GM19397 (cell line): ENCODE measurements at regions not wholly inside any gene's neighbourhood (a gene's known extent, or its start where the extent isn't known, plus 50 kb on each side); places are given as distances from the start of the nearest gene placed in this dataset.
"Not testable (repeated sequence)": the region's sequence is repeated elsewhere in the genome, so short reads cannot be mapped to it uniquely, and the experiment has no call there.

ENCODE experiments used
- ATAC-seq: cut with Tn5 transposase; IDR thresholded peaks from one replicate; pipeline ENCODE4 v1.9.1; 2021; ENCODE audit warnings: mild to moderate bottlenecking, moderate library complexity; ENCODE audit not compliant: unreplicated experiment

DNA sequence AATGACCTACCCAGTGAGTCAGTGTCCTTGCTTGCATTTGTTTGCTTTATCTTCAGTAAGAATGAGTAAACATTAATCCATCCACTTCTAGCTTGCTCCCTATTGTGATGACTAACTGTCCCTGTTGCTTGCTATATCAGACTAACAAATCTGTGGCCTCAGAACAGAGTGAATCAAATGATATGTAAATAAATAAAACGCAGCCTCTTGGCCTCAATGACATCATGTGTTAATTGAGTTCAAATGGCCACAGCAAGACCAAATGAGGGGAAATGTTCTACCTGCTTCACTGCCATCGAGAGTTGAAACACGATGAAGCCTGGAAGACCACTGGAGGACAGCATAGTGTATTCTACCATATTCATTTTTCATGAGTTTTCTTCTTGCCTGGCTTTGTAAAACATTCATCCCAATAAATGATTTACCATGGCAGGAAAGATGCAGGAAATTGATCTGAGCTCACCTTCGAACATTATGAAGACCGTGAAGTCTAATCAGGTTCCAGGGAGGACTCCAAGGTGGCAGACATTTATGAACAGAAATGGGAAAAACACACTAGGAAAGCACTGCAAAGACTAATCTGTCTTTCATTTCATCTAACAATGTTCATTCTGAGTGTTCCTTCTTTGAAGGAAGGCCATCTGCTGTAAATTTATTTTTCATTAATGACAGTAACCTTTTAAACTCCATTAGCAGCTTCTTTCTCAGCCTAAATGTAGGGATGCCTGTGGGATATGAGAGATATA, 1144.5 kb downstream of the TUSC7 start:
- no peak for ATAC-seq

DNA sequence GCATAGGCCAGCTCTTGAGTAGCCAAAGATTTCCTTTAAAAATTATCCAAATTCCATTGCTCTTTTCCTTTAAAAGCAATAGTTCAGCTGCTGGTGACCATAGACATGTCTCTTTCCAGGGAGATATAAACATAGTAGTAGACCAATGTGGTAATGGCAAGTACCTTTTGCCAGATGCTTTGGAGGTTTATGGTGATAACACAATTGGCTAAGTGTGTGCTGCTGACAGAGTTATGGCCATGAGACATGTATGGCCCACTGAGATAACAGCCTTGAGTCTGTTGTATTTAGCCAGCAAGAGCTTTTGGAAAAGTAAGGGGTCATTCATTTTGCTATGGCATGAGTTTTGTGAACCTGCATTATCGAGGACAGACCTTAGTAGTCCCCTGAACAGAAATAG, 1146.8 kb downstream of the TUSC7 start:
- ATAC-seq, result no peak

DNA sequence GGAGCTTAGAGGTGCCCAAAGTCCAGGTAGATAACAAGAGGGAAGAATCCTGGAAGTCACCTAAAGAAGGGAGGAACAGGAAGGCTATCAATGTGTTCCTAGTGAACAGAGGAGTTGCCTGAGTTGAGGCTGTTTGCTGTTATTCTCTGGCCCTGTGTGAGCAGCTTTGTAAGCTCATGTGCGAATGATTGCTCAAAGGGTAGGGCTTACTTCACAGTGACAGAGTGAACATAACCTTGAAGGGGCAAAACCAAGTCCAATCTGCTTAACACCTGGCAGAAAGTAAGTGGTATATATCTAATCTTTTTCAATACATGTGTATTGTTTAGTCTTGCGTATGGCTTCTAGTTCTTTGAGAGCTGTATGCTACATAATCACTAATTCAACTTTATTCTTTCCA, 1153.6 kb downstream of the TUSC7 start:
- no peak for ATAC-seq

DNA sequence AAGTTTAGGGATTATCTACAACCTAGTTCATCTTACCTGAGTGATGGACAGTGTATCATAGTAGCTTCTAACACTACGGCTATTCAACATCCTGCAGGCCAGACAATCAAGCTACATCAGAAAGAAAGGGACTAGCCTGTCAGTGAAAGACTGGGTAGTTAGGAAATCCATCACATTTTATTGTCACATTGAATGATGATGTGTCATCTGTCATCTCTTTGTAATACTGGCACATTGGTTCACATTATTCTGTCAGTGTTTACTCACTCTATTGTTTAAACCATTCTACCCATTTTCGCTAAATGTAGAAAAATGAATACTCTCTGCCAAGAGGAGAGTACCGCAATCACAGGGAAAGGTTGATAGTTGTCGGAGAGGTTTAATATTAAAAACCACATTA, 1155.8 kb downstream of the TUSC7 start:
- ATAC-seq, result no peak

DNA sequence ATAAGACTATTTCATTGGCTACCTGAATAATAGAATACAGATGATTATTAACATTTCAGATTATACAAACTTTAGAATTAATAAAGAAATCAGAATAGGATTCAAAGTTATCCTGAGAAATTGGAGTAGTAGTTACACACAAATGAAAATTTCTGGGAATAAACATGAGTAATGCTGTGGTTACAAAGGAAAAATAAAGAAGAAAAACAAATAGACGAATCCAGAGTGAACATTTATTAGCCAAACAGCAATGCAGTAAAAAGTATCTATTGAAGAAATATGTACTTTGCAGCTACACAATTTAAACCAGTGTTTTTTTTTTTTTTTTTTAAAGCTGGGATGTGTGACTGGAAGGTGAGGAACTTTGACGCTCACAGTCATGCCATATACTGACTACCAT, 1159.2 kb downstream of the TUSC7 start:
- no peak for ATAC-seq

DNA sequence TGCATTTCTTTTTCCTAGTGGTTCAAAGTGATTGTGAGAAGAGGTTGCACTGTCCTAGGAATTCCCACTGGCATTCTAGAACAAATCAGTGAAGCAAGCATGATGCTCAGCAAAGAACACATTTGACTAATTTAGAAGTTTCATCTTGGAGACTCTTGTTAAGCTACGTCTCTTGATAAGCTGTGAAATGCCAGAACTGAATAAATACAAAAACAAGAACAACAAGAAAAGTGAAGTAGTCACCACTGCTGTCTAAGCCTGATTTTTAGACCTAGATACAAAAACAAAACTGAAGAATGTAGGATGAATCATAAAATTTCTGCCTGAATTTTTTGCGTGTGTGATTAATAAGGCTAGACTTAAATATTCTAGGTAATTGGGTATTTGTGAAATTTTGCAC, 1162.4 kb downstream of the TUSC7 start:
- no peak for ATAC-seq

DNA sequence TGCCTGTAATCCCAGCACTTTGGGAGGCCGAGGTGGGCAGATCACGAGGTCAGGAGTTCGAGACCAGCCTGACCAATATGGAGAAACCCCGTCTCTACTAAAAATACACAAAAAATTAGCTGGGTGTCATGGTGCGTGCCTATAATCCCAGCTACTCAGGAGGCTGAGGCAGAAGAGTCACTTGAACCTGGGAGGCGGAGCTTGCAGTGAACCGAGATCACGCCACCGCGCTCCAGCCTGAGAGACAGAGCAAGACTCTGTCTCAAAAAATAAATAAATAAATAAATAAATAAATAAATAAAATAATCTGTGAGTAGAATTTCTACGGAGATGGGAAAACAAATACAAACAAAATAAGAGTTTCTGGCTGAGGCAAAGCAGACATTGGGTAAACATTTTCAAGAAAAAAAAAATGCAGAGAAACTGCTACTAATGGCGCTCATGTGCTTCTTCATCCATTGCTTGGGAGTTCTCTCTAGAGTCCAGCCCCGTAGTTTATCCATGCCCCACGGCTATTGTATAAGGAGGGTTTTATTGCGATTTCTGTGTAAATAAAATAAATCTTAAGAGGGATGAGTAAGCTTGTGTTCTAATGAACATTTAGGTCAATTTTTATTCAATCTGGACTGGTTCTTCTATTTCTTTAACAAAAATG, 1161.9 kb downstream of the IGSF11 start:
- ATAC-seq, result not testable (repeated sequence)

DNA sequence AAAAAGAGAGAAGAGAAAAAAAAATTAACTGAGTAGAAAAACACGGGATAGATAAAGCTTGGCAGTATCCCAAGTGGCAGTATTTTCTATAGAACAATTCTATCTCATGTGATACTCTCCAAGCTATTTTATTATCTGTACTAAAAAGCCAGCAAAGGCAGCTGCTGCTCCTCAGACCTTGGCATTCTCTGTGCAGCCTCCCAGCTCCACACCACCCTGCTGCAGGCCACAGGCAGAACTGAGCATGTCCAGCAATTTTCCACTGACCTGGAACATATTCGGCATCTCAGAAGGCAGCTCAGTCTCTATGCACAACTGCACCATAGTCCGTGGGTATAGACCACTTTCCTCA, 1161.4 kb downstream of the IGSF11 start:
- no peak for ATAC-seq

DNA sequence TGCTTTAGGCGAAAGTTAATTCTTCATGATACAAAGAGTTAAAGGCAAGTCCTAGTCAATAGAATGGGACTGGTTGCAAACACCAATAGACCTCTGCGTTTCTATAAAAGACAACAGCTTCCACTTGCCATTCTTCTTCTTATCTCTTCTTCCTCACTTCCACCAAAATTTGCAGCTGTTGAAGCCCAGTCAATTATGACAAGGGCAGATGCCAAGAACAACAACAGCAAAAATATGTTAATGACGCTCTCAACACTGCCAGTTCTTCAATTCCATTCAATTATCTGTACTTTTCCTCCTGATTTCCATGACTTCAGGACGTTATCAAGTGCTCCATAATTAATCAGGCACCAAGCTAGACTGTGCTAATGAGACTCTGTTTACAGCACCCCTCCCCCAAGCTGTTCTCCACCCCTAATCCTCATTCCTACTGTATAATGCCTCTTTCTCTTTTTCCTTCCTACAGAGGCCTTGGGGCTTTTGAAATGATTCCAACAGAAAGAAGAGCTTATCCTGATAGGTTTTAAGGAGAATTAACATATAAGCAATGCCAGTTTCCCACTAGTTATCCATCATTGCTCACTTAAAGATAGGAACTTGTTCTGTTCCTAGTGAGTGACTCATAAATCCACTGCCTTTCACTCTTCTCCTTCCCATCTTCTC, 1160.5 kb downstream of the IGSF11 start:
- no peak for ATAC-seq

DNA sequence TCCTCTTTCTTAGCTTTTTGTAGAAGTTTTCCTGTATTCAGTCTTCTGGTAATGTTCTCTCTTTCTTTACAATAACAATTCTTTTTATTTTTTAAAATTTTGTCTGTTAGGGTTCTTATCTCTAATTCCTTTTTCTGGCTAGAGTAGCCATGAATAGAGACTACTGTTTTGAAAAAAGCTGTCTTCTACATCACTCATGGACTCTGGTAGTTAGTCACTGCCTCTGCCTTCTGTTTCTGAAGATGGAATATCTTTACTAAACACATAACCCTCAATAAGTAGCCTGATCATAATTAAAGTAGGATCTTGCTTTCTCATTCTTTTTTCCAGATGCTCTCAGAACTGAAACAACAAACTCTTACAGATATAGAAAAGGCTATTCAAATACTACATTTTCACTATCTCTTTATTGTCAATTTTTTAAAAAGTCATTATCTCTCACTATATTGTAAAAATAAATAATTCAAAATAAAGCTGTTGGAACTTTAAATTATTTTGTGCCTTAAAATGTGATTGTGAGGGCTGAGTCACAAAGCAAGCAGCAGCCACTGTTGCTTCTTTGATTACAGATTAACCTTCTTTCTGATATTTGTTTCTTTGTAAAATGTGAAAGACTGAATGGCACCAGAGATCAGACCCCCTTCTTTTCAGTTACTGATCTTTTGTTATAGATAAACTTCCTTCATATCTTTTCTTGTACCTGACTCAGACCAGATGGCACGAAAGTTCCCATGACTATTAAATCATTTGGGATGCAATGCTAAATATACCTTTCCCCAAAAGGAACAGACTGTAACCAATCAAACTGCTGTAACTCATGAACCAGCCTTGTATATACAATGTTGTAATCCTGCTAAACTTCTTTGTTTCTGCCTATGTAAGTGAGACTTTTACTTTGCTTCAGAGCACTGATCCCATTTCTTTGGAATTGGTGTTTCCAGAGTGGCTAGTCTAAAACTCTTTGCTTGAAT, 1159.5 kb downstream of the IGSF11 start:
- ATAC-seq, result no peak

DNA sequence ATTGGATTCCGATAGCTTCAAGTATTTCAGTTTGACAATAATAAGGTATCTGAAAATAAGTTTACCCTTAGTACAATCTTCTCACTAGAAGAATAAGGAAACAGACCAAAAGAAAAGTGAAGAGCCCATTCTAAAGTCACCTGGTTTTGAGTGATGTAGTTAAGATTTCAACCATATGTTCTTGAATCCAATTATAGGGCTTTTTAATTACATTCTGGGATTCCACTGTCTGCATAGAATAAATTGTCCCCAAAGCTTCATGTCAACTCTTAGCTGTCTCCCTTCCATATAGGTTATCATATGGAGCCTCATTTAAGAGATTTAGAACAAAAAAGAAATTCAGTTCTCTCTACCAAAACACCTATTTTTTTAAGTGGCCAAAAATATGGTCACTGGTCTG, 1158.8 kb downstream of the IGSF11 start:
- ATAC-seq, result no peak

DNA sequence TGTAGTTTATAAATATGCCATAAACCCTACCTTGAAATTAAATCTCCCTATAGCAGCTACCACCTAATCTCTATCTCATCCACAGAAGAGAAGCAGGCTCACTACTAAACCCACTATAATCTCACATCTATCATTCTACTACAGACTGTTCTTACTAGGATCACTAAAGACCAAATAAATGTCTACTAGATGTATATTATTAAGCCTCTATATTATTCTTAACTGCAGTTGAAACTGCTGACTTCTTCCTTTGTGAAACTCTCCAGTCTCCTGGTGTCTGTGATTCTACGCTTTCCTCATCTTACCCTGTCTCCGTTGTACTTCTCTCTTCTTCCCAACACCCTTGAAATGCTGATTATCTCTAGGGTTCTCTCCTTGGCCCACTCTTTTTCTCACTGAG, 1154.0 kb downstream of the IGSF11 start:
- no peak for ATAC-seq

DNA sequence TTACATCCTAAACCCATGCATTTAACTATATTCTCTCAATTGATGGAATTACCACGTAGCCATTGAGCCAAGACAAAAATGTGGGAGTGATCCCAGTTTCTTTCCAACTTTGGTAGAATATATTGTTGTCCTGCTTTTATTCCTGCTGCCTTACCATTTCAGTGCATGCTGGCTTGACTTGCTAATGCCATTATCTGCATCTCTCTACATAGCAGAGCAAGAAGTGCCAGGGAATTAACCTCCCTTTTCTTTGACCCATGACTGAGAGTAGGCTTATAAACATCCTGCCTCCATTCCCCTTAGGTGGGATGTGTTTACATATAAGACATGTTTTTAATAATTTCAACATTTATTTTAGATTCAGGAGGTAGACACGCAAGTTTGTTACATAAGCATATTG, 1153.4 kb downstream of the IGSF11 start:
- no peak for ATAC-seq

DNA sequence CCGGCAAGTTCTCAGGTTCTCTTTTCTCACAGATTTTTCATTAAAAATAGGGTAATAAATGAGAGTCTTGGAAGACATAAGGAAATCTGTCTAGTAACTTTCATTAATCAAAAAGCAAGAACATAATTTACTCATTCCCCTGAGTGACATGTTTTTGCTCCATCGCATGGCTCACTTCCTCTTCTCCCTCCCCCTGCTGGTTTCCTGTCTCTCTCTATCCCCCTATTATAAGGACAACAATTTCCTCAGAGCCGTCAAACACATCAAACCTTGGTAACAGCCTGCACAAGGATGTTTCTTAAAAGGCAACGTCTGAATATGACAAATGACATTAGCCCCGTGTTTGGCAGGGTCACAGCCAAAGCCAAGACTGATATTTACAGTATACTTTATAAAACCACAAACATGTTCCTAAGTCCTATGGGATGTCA, 1149.6 kb downstream of the IGSF11 start:
- ATAC-seq, result no peak

DNA sequence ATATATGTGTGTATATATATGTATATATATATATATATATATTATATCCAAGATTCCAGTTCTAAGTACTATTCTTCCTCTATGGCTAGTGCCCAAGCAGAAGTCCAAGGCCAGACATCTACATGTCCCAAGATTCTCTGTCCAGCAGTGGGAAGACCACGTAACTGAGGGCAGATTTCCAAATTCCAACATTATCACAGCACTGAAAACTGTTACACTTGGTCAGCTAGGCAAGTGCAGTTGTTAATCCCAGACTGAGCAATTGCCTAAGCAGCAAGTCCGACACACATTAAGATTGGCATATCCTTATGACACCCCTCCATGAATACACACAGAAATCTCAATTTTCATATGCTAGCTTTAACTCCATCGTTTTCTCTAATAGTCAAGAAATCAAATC, 1148.5 kb downstream of the IGSF11 start:
- no peak for ATAC-seq

DNA sequence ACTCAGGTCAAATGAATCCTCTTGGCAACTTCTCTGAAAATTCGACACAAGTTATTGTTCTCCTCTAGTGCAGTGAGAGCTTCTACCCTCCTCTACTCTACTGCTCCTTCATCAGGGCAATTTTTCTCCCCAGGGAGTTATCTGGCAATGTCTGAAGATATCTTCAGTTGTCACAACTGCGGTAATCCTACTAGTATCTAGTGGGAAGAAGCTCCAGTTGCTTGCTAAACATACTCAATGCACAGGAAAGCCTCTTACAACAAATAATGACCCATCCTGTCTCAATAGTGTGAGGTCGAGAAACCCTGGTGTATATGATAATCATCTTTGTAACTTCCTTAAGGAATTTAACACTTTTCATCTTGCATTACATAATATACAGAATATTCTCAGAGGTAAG, 1147.6 kb downstream of the IGSF11 start:
- ATAC-seq, result no peak

DNA sequence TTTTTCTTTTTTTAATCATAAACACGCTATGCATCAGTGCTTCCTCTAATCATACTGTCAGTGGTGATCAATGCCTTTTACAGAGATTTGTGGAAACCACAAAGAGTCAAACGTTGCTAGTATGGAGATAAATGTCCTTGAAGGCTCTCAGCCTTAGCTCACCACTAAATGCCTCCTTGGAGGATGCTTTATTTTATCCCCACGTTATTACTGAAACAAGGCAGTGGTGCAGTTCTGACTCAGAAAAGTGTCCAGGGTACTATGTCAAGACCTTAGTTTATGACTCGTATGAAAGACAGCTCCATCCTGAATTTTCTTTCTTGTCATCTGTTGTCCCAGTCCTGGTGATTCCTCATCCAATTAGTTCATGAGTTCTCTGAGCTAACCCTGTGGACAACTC, 1146.7 kb downstream of the IGSF11 start:
- ATAC-seq, result no peak

DNA sequence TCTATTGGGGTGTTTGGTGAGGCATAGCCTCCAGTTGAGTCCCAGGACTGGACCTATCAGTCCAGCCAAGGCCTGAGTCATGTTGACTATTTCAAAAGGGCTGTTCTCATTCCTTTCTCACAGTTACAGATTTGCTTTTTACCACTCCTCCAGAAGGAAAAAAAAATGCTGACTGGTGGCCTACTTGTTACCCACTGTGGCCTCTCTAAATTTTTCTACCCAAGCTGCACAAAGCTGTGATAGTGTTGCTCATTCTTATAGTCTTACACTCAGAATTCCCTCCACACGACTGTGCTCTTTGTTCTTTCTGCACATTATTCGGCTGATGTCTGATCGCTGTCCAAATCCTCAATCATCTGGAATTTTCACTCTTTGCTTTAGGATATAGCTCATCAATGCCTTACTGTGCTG, 1142.2 kb downstream of the IGSF11 start:
- ATAC-seq, result no peak

DNA sequence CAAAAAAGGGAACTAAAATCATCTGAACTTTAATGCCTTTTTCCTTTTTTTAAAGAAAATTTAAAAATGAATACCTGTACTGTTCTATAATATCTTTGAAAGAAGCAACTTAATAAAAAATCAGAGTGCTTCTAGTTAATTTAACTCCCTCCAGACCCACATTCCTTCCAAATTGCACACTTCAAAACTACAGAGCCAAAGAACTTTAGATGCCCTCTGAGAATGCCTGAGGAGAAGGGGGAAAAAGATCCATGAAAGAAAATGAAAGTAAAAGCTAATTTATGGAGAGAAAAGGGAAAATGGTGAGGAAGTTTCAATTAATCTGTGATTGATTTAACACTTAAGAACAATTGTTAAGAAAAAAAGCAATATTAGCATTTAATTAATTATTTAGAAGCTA, 1141.6 kb downstream of the IGSF11 start:
- ATAC-seq, result no peak

DNA sequence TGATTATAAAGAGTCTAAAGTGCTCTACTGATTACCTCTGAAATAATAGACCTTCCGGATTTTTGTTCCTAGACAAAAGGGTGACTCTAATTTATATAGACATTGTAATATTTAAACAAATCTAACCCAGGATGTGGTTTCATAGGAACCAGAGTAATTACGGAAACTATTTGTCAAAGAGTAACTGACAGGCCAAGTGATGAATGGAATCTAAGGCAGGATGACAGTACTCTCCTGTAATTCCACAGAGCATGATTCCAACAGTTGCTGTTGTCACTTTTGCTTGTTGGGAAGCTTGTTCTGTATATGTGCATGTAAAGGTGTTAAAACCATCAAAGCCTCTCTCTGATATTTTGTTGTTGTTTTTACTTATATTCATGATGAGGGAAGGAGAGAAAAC, 1141.0 kb downstream of the IGSF11 start:
- ATAC-seq, result no peak
